ENCODE measurements at regions not wholly inside any gene's neighbourhood (a gene's known extent, or its start where the extent isn't known, plus 50 kb on each side); places are given as distances from the start of the nearest gene placed in this dataset.

DNA sequence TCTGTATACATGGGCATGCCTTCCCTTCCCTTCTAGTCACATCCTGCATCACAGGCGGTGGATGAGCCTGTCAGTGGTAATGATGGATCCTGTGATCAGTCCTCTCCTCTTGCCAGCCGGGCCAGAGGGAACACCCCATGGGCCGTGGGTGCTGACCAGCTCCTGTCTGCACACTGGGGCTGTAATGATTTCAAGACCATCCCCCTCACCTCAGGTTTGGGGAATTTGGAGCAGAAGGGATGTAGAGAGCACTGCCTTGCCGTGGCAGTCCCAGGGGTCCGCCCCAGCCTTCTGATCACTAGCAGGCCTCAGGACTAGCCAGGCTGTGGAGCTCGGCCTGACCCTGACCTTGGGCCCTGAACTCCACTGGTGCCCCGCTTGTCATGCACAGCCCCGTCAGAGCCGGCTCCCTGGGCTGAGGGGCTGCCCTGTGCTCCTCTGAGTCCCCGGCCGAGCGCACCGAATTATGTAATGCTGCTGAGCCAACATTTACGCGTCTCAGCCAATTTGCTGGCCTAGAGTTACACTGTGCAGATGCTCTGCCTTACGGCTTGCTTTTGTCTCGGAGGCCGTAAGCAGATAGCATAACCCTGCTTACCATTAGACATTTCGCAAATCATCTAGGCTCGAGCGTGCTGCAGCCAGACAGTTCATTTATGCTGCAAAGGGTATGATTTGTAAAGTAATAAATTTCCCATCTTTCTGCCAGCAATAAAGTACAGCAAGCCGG lies 155.3 kb downstream of the MACROH2A1 start:
- POLR2A ChIA-PET = no interaction called here
- no peaks in the 10 kb centered on the region for H3K4me1 Mint-ChIP-seq (ENCODE audit: low read depth)
- intact Hi-C loops (cut with micrococcal nuclease) = no loop called here
- ATAC-seq (no peak), DNase-seq (no peak)
- H3K27me3 Mint-ChIP-seq = no peaks in the 10 kb centered on the region
- no peak for TF ChIP-seq CTCF (IDR thresholded peaks at IDR 0.05)
- H3K4me3 Mint-ChIP-seq = no peak overlapping the region
- CTCF ChIA-PET = interaction anchor here (1.0 kb wide), 1 partner anchor 9 kb away, joined by 4 read pairs; no protein-coding TSS in a partner anchor
- H3K9me3 Mint-ChIP-seq = no peaks in the 10 kb centered on the region
- no peak overlapping the region for H3K27ac Mint-ChIP-seq
- no peaks in the 10 kb centered on the region for H3K36me3 Mint-ChIP-seq (ENCODE audit: low read depth)

DNA sequence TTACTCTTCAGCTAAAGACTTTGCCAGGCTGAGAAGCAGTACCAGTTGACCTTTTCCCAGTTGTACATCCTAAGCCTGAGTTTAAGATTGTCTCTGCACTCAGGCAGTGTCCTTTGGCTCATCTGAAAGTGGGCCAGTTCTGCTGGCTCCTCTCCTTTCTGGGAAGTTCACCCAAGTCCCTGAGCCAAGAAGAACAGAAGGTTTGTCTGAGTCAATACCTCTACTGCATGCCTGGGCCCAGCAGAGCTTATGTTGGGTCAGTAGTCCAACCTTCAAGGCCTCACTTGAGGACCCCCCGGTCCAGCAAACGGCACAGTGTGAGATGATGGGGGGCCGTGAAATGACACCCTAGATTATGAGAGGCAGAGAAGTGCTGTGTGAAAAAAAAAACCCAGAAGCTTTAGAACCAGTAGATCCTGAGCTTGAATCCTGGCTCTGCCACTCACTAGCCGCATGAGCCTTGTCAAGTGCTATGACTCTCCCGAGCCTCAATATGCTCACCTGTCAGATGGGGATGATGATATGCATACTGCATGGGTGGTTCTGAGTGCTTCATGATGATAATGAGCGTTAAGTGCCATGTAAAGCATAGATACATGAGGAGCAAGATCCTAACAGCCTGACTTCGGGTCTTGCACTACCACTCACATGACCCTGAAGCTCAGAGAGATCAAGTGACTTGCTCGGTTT lies 156.0 kb downstream of the MACROH2A1 start:
- no peak for TF ChIP-seq CTCF (IDR thresholded peaks at IDR 0.05)
- no peak overlapping the region for H3K27ac Mint-ChIP-seq

DNA sequence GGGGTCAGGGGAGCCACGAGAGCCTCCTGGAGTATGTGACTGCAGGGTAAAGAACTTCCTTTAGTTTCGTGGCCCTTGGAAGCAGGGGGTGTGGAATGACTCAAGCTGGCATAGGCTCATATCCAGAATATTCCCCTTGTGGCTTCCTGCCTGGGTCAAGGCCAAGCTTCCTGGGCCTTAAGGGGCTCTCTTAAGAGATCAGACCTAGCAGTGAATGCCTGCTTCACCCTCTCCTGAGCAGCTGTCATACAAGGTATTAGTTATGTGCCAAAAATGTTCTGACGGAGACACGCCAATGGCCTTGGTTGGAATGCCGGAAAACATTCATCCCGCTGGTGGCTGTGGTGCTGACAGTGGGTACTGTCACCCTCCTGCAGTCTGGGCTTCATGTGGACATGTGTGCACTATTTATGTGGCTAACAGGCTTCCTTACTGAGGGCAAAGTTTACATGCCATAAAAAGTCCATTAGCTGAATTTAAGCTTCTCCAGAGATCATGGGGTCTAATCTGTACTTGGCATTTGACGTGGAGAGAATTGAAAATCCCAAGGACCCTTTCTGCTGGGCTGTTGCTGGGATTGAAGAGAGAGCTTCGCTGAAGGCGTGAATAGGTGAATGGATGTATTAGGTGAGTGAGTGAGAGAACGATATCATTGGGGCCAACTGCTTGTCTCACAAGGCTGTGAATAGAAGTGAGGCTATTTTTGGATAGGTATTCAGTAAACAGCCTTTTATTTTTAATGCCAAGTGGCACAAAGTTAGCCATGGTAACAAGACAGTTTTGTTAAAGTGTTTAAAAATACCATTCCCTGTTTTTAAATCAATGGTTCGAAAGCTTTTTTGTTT lies 156.8 kb downstream of the MACROH2A1 start:
- Mint-ChIP-seq H3K4me1 (ENCODE audit: low read depth) (no peaks in the 10 kb centered on the region), H3K27me3 (no peaks in the 10 kb centered on the region), H3K27ac (no peak overlapping the region), H3K4me3 (no peak overlapping the region), H3K9me3 (no peaks in the 10 kb centered on the region), H3K36me3 (ENCODE audit: low read depth) (no peaks in the 10 kb centered on the region)
- ChIA-PET POLR2A (no interaction called here), CTCF (no interaction called here)
- DNase-seq = no peak
- intact Hi-C loops (cut with micrococcal nuclease) = no loop called here
- no peak for ATAC-seq
- no peak for TF ChIP-seq CTCF (IDR thresholded peaks at IDR 0.05)

More for the DNA sequence above, 156.0 kb downstream of the MACROH2A1 start:
- H3K4me3 Mint-ChIP-seq = no peak overlapping the region
- DNase-seq (no peak), ATAC-seq (no peak)
- no peaks in the 10 kb centered on the region for H3K27me3 Mint-ChIP-seq
- intact Hi-C loops (cut with micrococcal nuclease) = no loop called here
- H3K9me3 Mint-ChIP-seq = no peaks in the 10 kb centered on the region
- CTCF ChIA-PET = interaction anchor here (1.0 kb wide), 1 partner anchor 8 kb away, joined by 4 read pairs; no protein-coding TSS in a partner anchor
- no peaks in the 10 kb centered on the region for H3K4me1 Mint-ChIP-seq (ENCODE audit: low read depth)
- POLR2A ChIA-PET = no interaction called here
- H3K36me3 Mint-ChIP-seq (ENCODE audit: low read depth) = no peaks in the 10 kb centered on the region

GRCh38 chr5:135241536-135241935 lies 157.5 kb downstream of the MACROH2A1 start:
- DNase-seq = no peak
- POLR2A ChIA-PET = no interaction called here
- Mint-ChIP-seq H3K4me3 (no peak overlapping the region), H3K27ac (no peak overlapping the region), H3K36me3 (ENCODE audit: low read depth) (no peaks in the 10 kb centered on the region), H3K4me1 (ENCODE audit: low read depth) (no peaks in the 10 kb centered on the region), H3K27me3 (no peaks in the 10 kb centered on the region), H3K9me3 (no peaks in the 10 kb centered on the region)
- no peak for ATAC-seq
- intact Hi-C loops (cut with micrococcal nuclease) = no loop called here
- CTCF ChIA-PET = no interaction called here
- no peak for TF ChIP-seq CTCF (IDR thresholded peaks at IDR 0.05)
